GM12872 (cell line): ENCODE measurements at regions not wholly inside any gene's neighbourhood (a gene's known extent, or its start where the extent isn't known, plus 50 kb on each side); places are given as distances from the start of the nearest gene placed in this dataset.

Experiments
- TF ChIP-seq, protein P1 (sequence below): IDR thresholded peaks from 3 replicates; pipeline ENCODE4 v1.5.1; 2011; ENCODE audit warnings: low read depth, mild to moderate bottlenecking, low read length, moderate library complexity; ENCODE audit not compliant: insufficient read depth

GRCh38 chr1:112800289-112800688, 85.2 kb upstream of the PPM1J start:
- TF ChIP-seq, protein P1, sequence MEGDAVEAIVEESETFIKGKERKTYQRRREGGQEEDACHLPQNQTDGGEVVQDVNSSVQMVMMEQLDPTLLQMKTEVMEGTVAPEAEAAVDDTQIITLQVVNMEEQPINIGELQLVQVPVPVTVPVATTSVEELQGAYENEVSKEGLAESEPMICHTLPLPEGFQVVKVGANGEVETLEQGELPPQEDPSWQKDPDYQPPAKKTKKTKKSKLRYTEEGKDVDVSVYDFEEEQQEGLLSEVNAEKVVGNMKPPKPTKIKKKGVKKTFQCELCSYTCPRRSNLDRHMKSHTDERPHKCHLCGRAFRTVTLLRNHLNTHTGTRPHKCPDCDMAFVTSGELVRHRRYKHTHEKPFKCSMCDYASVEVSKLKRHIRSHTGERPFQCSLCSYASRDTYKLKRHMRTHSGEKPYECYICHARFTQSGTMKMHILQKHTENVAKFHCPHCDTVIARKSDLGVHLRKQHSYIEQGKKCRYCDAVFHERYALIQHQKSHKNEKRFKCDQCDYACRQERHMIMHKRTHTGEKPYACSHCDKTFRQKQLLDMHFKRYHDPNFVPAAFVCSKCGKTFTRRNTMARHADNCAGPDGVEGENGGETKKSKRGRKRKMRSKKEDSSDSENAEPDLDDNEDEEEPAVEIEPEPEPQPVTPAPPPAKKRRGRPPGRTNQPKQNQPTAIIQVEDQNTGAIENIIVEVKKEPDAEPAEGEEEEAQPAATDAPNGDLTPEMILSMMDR, result no peak

DNA sequence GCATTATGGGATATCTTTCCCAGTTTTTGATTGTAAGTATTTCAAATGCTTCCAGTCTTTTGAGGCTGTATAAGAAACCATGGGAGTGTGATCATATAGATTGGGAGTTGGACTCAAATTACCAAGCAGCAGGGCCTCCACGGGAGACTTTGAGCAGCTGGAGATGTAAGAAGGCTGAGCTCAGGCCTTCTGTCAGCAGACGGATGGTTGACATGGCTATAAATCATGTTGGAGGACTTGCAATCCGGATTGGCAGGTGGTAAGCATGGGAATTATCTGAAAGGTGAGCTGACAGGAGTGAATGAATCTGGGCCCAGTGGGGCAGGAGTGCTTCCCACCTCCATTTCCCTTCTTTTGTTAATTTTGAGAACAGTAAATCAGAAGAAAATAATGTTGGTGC, 83.2 kb upstream of the PPM1J start:
- TF ChIP-seq, protein P1, result no peak

DNA sequence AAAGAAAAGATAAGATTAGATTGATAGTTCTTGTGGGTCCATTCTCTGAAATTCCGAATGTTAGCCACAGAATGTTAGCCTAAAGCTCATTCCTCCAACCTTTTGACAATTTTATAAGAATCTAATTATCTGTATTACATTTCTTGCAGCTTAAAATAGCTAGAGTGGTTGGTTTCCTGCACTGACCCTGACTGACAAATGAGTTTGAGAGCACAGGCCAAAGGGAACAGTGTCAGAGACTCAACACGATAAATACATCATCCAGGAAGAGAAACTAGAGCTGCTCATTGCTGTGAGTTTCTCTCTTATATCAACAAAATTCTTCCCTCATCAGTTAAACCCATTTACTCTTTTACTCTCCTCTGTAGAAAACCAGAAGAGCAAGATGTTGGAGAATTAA, 82.1 kb upstream of the PPM1J start:
- TF ChIP-seq, protein P1, result no peak

- TF ChIP-seq, protein P1, result no peak
Observed at GRCh38 chr1:112794654-112795239, 79.6 kb upstream of the PPM1J start.

GRCh38 chr1:112793631-112794565, 78.8 kb upstream of the PPM1J start:
- TF ChIP-seq, protein P1, result no peak

DNA sequence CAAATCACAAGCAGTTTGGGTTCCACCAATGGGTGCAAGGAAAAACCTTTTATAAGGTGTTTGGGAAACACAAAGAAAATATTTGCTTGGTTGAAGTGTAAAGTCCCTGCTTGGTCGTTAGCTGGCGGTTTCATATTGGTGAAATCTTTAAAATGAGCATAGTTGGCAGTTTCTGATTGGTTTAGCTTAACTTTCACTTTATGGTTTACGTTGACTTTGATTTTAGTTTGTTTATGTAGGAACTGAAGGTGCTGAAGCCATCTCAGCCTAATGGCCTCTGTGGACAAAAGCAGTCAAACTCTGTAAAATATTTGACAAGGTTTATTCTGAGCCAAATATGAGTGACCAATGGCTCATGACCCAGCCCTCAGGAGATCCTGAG, 76.6 kb upstream of the PPM1J start:
- TF ChIP-seq, protein P1, result no peak

GRCh38 chr1:112790920-112791722, 76.0 kb upstream of the PPM1J start:
- TF ChIP-seq, protein P1, result no peak
